ENCODE measurements at regions not wholly inside any gene's neighbourhood (a gene's known extent, or its start where the extent isn't known, plus 50 kb on each side); places are given as distances from the start of the nearest gene placed in this dataset.

DNA sequence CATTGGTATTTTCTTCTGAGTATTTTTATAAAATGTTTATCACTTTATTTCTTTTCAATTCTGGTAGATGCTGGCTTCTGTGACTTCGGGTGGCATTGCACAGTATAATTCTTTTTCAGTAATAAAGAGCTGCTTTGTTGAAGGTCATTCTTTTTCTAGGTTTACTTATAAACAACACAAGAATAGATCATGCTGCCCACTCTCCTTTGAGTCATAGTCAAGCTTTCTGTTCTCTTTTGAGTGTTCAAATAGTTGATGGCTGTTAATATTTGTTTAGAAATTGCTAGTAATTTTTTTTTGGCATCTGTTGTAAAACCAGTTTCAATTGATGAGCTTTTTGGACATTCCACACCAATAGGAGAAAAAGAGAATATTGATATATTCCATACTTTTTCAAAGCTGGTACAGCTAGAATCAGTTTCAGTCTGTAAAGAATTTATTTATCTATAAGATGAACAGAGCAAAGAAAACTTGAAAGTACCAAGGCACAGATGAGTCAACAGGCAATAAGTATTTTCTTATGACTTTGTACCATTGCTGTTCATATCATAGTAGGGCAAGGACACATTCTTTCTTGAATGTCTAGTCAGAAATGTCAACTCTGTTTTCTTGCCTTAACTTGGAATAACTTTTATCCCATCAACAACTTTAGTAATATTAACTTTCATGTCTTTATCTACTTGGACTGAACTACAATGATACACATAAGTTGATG lies 513.0 kb upstream of the SEL1L start:
- TF ChIP-seq CTCF (IDR thresholded peaks at IDR 0.05) (no peak), POLR2A (IDR thresholded peaks at IDR 0.05) (no peak)
- H3K4me3 ChIP-seq (replicated peaks in 1 of 3): no peak overlapping the region
- no peak overlapping the region for H3K27ac ChIP-seq
- H3K27me3 ChIP-seq: no peaks in the 10 kb centered on the region
- WGBS, 2 donors: 84 to 90% methylated on average over 1 of the region's 1 CpG
- DNase-seq: no peak
- no peaks in the 10 kb centered on the region for H3K4me1 ChIP-seq
- no peaks in the 10 kb centered on the region for H3K9me3 ChIP-seq
- no peaks in the 10 kb centered on the region for H3K36me3 ChIP-seq
- intact Hi-C loops (cut with DNase I): no loop called here

- Histone ChIP-seq H3K4me1 (no peaks in the 10 kb centered on the region), H3K36me3 (no peaks in the 10 kb centered on the region), H3K4me3 (replicated peaks in 1 of 3) (no peak overlapping the region), H3K9me3 (no peaks in the 10 kb centered on the region), H3K27me3 (no peaks in the 10 kb centered on the region), H3K27ac (no peak overlapping the region)
- WGBS, 2 donors: 53 to 55% methylated on average over 1 of the region's 1 CpG
- TF ChIP-seq CTCF (IDR thresholded peaks at IDR 0.05): no peak
- no peak for DNase-seq
- intact Hi-C loops (cut with DNase I): no loop called here
Measured at GRCh38 chr14:82047777-82048470, 514.3 kb upstream of the SEL1L start.

DNA sequence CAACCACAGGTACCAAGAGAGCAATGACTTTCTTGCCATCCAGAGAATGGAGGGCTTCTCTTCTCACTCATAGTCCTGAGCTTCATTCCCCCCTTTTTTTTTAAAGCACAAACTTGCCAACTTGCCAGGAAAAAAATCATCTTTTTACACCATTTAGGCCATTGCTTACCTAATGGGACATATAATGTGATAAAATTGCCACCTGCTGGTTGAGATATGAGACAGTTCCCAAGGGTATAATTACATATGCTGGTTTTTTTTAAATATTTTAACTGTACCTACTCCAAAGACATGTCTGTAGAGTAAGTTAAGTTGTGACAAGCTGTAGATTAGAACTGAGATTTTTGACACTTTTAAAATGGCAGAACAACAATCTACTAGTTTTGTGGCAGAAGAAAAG lies 519.1 kb upstream of the SEL1L start:
- H3K4me1 ChIP-seq: no peaks in the 10 kb centered on the region
- intact Hi-C loops (cut with DNase I): no loop called here
- H3K27ac ChIP-seq: no peak overlapping the region
- H3K27me3 ChIP-seq: no peaks in the 10 kb centered on the region
- TF ChIP-seq CTCF (IDR thresholded peaks at IDR 0.05): no peak
- TF ChIP-seq POLR2A (IDR thresholded peaks at IDR 0.05): no peak
- no peaks in the 10 kb centered on the region for H3K9me3 ChIP-seq
- no peaks in the 10 kb centered on the region for H3K36me3 ChIP-seq
- no peak overlapping the region for H3K4me3 ChIP-seq (replicated peaks in 1 of 3)
- DNase-seq: no peak

- Histone ChIP-seq H3K4me3 (replicated peaks in 1 of 3) (no peak overlapping the region), H3K27me3 (no peaks in the 10 kb centered on the region), H3K27ac (no peak overlapping the region), H3K4me1 (no peaks in the 10 kb centered on the region), H3K36me3 (no peaks in the 10 kb centered on the region), H3K9me3 (no peaks in the 10 kb centered on the region)
- DNase-seq: no peak
- TF ChIP-seq POLR2A (IDR thresholded peaks at IDR 0.05): no peak
- no peak for TF ChIP-seq CTCF (IDR thresholded peaks at IDR 0.05)
- intact Hi-C loops (cut with DNase I): no loop called here
- WGBS, 2 donors: 30 to 39% methylated on average over 1 of the region's 1 CpG
Measured at GRCh38 chr14:82055515-82056115, 522.0 kb upstream of the SEL1L start.

DNA sequence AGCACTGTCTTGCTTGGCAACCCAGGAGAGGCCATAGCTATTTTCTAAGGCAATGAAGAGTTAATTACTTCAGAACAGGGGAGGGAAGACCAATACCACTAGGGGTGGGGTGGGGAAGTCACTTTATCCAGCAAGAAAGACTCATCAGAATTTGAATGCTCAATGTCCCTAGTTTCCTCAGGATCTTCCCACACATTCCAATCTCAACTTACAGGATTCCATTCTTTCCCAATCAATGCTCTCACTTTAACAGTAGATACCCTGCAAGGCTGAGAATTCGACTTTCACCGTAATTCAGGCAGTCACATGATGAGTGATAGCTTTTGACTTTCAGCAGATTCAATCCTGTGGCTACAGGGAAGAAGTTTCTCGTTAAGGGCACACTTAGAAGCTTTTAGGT lies 526.6 kb upstream of the SEL1L start:
- H3K27ac ChIP-seq: no peak overlapping the region
- no peaks in the 10 kb centered on the region for H3K27me3 ChIP-seq
- H3K4me3 ChIP-seq (replicated peaks in 1 of 3): no peak overlapping the region
- intact Hi-C loops (cut with DNase I): no loop called here
- no peaks in the 10 kb centered on the region for H3K9me3 ChIP-seq
- no peaks in the 10 kb centered on the region for H3K4me1 ChIP-seq
- TF ChIP-seq POLR2A (IDR thresholded peaks at IDR 0.05): no peak
- no peak for TF ChIP-seq CTCF (IDR thresholded peaks at IDR 0.05)
- H3K36me3 ChIP-seq: no peaks in the 10 kb centered on the region
- WGBS, 2 donors: 72 to 76% methylated on average over 3 of the region's 3 CpGs
- DNase-seq: no peak
